Liver (tissue), 8 donors: ENCODE measurements at regions not wholly inside any gene's neighbourhood (a gene's known extent, or its start where the extent isn't known, plus 50 kb on each side); places are given as distances from the start of the nearest gene placed in this dataset.

ENCODE experiments used
- DNase-seq: peaks from one replicate; pipeline ENCODE4 v3.0.0-alpha.2; 2017; ENCODE audit warnings: low spot score
- H3K27ac ChIP-seq, 2 donors: one replicate each; pipeline ENCODE4 v1.7.0; 2013; ENCODE audit warnings: inconsistent platforms in 2 of 2, low read length in 2 of 2, control low read depth in 1 of 2, low read depth in 1 of 2, mild to moderate bottlenecking in 1 of 2
- H3K27me3 ChIP-seq, 4 donors: one replicate each; pipeline versions ENCODE4 v1.6.1 to v1.7.0; 2013; ENCODE audit warnings: low read length in 3 of 4, inconsistent platforms in 1 of 4, mild to moderate bottlenecking in 1 of 4, moderate library complexity in 1 of 4; ENCODE audit not compliant: control insufficient read depth in 4 of 4, insufficient read depth in 4 of 4
- H3K36me3 ChIP-seq, 4 donors: one replicate each; pipeline versions ENCODE4 v1.6.1 to v1.7.0; 2013; ENCODE audit warnings: low read length in 3 of 4, mild to moderate bottlenecking in 3 of 4, low read depth in 1 of 4, moderate library complexity in 1 of 4; ENCODE audit not compliant: control insufficient read depth in 4 of 4, insufficient read depth in 3 of 4
- H3K4me1 ChIP-seq, 4 donors: one replicate each; pipeline versions ENCODE4 v1.6.1 to v1.7.0; 2013; ENCODE audit warnings: low read length in 3 of 4, mild to moderate bottlenecking in 3 of 4, moderate library complexity in 1 of 4; ENCODE audit not compliant: control insufficient read depth in 4 of 4, insufficient read depth in 4 of 4
- H3K4me3 ChIP-seq, 3 donors: one replicate each; pipeline versions ENCODE4 v1.6.1 to v1.7.0; 2013; ENCODE audit warnings: low read length in 3 of 3, control low read depth in 1 of 3, low read depth in 1 of 3, mild to moderate bottlenecking in 1 of 3
- H3K9ac ChIP-seq, 2 donors: one replicate each; pipeline ENCODE4 v1.7.0; 2013; ENCODE audit warnings: low read length in 2 of 2, mild to moderate bottlenecking in 2 of 2, moderate library complexity in 2 of 2, control low read depth in 1 of 2, low read depth in 1 of 2
- H3K9me3 ChIP-seq, 4 donors: one replicate each; pipeline versions ENCODE4 v1.6.1 to v1.7.0; 2013; ENCODE audit warnings: low read length in 3 of 4; ENCODE audit not compliant: control insufficient read depth in 4 of 4
- ATF3 ChIP-seq: IDR thresholded peaks from 2 replicates; pipeline ENCODE4 v1.6.1; 2016; ENCODE audit warnings: antibody characterized with exemption
- FOXA1 ChIP-seq: IDR thresholded peaks from 2 replicates; pipeline ENCODE4 v1.6.1; 2016; ENCODE audit warnings: antibody characterized with exemption
- GABPA ChIP-seq, 2 donors: IDR thresholded peaks in 1 of 2; conservative IDR thresholded peaks in 1 of 2; 2 replicates each; pipeline ENCODE4 v1.6.1; 2016; ENCODE audit warnings: antibody characterized with exemption in 2 of 2, mild to moderate bottlenecking in 1 of 2, moderate library complexity in 1 of 2
- HNF4A ChIP-seq, 2 donors: conservative IDR thresholded peaks; 2 replicates each; pipeline ENCODE4 v1.6.1; 2016; ENCODE audit warnings: antibody characterized with exemption in 2 of 2, mild to moderate bottlenecking in 2 of 2
- HNF4G ChIP-seq: IDR thresholded peaks from 2 replicates; pipeline ENCODE4 v1.6.1; 2016; ENCODE audit warnings: antibody characterized with exemption
- JUND ChIP-seq, 2 donors: IDR thresholded peaks; 2 replicates each; pipeline ENCODE4 v1.6.1; 2016; ENCODE audit warnings: antibody characterized with exemption in 2 of 2
- NR2F2 ChIP-seq: IDR thresholded peaks from 2 replicates; pipeline ENCODE4 v1.6.1; 2016; ENCODE audit warnings: antibody characterized with exemption
- RAD21 ChIP-seq, 2 donors: IDR thresholded peaks; 2 replicates each; pipeline ENCODE4 v1.6.1; 2016; ENCODE audit warnings: antibody characterized with exemption in 2 of 2, mild to moderate bottlenecking in 2 of 2
- REST ChIP-seq: IDR thresholded peaks from 2 replicates; pipeline ENCODE4 v1.6.1; 2016; ENCODE audit warnings: antibody characterized with exemption, mild to moderate bottlenecking
- RXRA ChIP-seq, 2 donors: IDR thresholded peaks; 2 replicates each; pipeline ENCODE4 v1.6.1; 2017 to 2018; ENCODE audit warnings: antibody characterized with exemption in 2 of 2, mild to moderate bottlenecking in 1 of 2
- SP1 ChIP-seq: IDR thresholded peaks from 2 replicates; pipeline ENCODE4 v1.6.1; 2018; ENCODE audit warnings: antibody characterized with exemption, mild to moderate bottlenecking
- TAF1 ChIP-seq: conservative IDR thresholded peaks from 2 replicates; pipeline ENCODE4 v1.6.1; 2016; ENCODE audit warnings: antibody characterized with exemption, mild to moderate bottlenecking
- YY1 ChIP-seq: IDR thresholded peaks from 2 replicates; pipeline ENCODE4 v1.6.1; 2016; ENCODE audit warnings: antibody characterized with exemption, mild to moderate bottlenecking
- ZBTB33 ChIP-seq: IDR thresholded peaks from 2 replicates; pipeline ENCODE4 v1.6.1; 2016; ENCODE audit warnings: antibody characterized with exemption
- WGBS: extraction: QIAGEN DNeasy Blood & Tissue Kit; methylation state at CpG from one replicate; pipeline ENCODE4 v1.1.7; 2013; 5-methylcytosine and 5-hydroxymethylcytosine counted together
- TF ChIP-seq, protein P1 (sequence below): IDR thresholded peaks from 2 replicates; pipeline ENCODE4 v1.6.1; 2016; ENCODE audit warnings: antibody characterized with exemption
- TF ChIP-seq, protein P2 (sequence below): fragments of 150-350 bp; IDR thresholded peaks from 2 replicates; pipeline ENCODE4 v1.5.1; 2017; ENCODE audit warnings: improper control_type of control experiment, low read depth, low read length; ENCODE audit not compliant: missing input control
- donor health status: healthy.
- donor health status: healthy.
- donor health status: healthy.
- donor health status: healthy.
- donor health status: healthy.

- Histone ChIP-seq H3K4me3 (no peak overlapping the region), H3K27me3 (no peaks in the 10 kb centered on the region), H3K4me1 (no peaks in the 10 kb centered on the region), H3K36me3 (no peaks in the 10 kb centered on the region), H3K9ac (no peak overlapping the region), H3K27ac (no peak overlapping the region), H3K9me3 (no peaks in the 10 kb centered on the region)
- TF ChIP-seq RAD21 (IDR thresholded peaks at IDR 0.05) (no peak), NR2F2 (no peak), RXRA (IDR thresholded peaks at IDR 0.05) (no peak), TAF1 (no peak)
- TF ChIP-seq, protein P1, sequence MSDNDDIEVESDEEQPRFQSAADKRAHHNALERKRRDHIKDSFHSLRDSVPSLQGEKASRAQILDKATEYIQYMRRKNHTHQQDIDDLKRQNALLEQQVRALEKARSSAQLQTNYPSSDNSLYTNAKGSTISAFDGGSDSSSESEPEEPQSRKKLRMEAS: no peak
- 76% methylated on average over 3 of the region's 3 CpGs for WGBS
- DNase-seq: no peak
Measured at GRCh38 chr6:140105241-140105640, 730.8 kb upstream of the CITED2 start.

- no peaks in the 10 kb centered on the region for H3K4me1 ChIP-seq
- no peaks in the 10 kb centered on the region for H3K36me3 ChIP-seq
- no peak for DNase-seq
- no peaks in the 10 kb centered on the region for H3K27me3 ChIP-seq
- no peaks in the 10 kb centered on the region for H3K9me3 ChIP-seq
- TF ChIP-seq JUND (IDR thresholded peaks at IDR 0.05): no peak
- no peak for TF ChIP-seq RXRA (IDR thresholded peaks at IDR 0.05)
- no peak for TF ChIP-seq TAF1
- TF ChIP-seq ZBTB33: no peak
- no peak for TF ChIP-seq SP1
- no peak for TF ChIP-seq FOXA1
- no peak for TF ChIP-seq YY1
- no peak for TF ChIP-seq ATF3
- TF ChIP-seq HNF4G: no peak
- no peak overlapping the region for H3K27ac ChIP-seq
- no peak overlapping the region for H3K9ac ChIP-seq
- H3K4me3 ChIP-seq: no peak overlapping the region
Measured at GRCh38 chr6:140101818-140102217, 727.4 kb upstream of the CITED2 start.

- WGBS: 94% methylated on average over 3 of the region's 3 CpGs
- no peaks in the 10 kb centered on the region for H3K36me3 ChIP-seq
- no peak overlapping the region for H3K9ac ChIP-seq
- H3K27ac ChIP-seq: no peak overlapping the region
- H3K4me1 ChIP-seq: no peaks in the 10 kb centered on the region
- H3K4me3 ChIP-seq: no peak overlapping the region
- no peak for DNase-seq
- no peaks in the 10 kb centered on the region for H3K9me3 ChIP-seq
- no peaks in the 10 kb centered on the region for H3K27me3 ChIP-seq
- TF ChIP-seq HNF4A (conservative IDR thresholded peaks at IDR 0.05) (no peak), FOXA1 (no peak), TAF1 (no peak), GABPA (IDR thresholded peaks at IDR 0.05 in 1 of 2, conservative IDR thresholded peaks at IDR 0.05 in 1 of 2) (no peak), YY1 (no peak), SP1 (no peak), REST (no peak), ATF3 (no peak), ZBTB33 (no peak)
- TF ChIP-seq, protein P2, sequence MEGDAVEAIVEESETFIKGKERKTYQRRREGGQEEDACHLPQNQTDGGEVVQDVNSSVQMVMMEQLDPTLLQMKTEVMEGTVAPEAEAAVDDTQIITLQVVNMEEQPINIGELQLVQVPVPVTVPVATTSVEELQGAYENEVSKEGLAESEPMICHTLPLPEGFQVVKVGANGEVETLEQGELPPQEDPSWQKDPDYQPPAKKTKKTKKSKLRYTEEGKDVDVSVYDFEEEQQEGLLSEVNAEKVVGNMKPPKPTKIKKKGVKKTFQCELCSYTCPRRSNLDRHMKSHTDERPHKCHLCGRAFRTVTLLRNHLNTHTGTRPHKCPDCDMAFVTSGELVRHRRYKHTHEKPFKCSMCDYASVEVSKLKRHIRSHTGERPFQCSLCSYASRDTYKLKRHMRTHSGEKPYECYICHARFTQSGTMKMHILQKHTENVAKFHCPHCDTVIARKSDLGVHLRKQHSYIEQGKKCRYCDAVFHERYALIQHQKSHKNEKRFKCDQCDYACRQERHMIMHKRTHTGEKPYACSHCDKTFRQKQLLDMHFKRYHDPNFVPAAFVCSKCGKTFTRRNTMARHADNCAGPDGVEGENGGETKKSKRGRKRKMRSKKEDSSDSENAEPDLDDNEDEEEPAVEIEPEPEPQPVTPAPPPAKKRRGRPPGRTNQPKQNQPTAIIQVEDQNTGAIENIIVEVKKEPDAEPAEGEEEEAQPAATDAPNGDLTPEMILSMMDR: no peak
Measured at GRCh38 chr6:140101367-140101766, 726.9 kb upstream of the CITED2 start.
